Endothelial cell (in vitro differentiated cells): ENCODE measurements at regions not wholly inside any gene's neighbourhood (a gene's known extent, or its start where the extent isn't known, plus 50 kb on each side); places are given as distances from the start of the nearest gene placed in this dataset.
A peak's percentile ranks its signal among the peaks of the same experiment; 100 is the strongest.

Experiments
- DNase-seq: peaks from one replicate; pipeline ENCODE4 v3.0.0; 2021; ENCODE audit warnings: low spot score
- H3K27ac Mint-ChIP-seq: one replicate; pipeline ENCODE4 v1.8.0; 2021; ENCODE audit warnings: mixed read lengths, inconsistent platforms; ENCODE audit not compliant: unreplicated experiment
- H3K27me3 Mint-ChIP-seq: one replicate; pipeline ENCODE4 v1.8.0; 2021; ENCODE audit warnings: mild to moderate bottlenecking, moderate library complexity, mixed read lengths, inconsistent platforms; ENCODE audit not compliant: unreplicated experiment
- H3K36me3 Mint-ChIP-seq: one replicate; pipeline ENCODE4 v1.8.0; 2021; ENCODE audit warnings: mild to moderate bottlenecking, low read depth, mixed read lengths, inconsistent platforms; ENCODE audit not compliant: unreplicated experiment
- H3K4me1 Mint-ChIP-seq: one replicate; pipeline ENCODE4 v1.8.0; 2021; ENCODE audit warnings: mild to moderate bottlenecking, mixed read lengths, inconsistent platforms; ENCODE audit not compliant: unreplicated experiment
- H3K4me3 Mint-ChIP-seq: one replicate; pipeline ENCODE4 v1.8.0; 2021; ENCODE audit warnings: mild to moderate bottlenecking, mixed read lengths, inconsistent platforms; ENCODE audit not compliant: unreplicated experiment
- H3K9me3 Mint-ChIP-seq: one replicate; pipeline ENCODE4 v1.8.0; 2021; ENCODE audit warnings: mixed read lengths, inconsistent platforms; ENCODE audit not compliant: unreplicated experiment
- CTCF ChIP-seq: fragments of 200-600 bp; sonication (generic); IDR thresholded peaks from one replicate; pipeline ENCODE4 v1.5.0; 2021; ENCODE audit warnings: antibody characterized with exemption; ENCODE audit not compliant: unreplicated experiment

- TF ChIP-seq CTCF, result no peak
- peaks cover 19% of the 10 kb centered on the region for H3K36me3 Mint-ChIP-seq
- no peak for DNase-seq
- no peaks in the 10 kb centered on the region for H3K4me1 Mint-ChIP-seq
- peaks cover 8% of the 10 kb centered on the region for H3K27me3 Mint-ChIP-seq
- no peak overlapping the region for H3K4me3 Mint-ChIP-seq
- peaks cover 30% of the 10 kb centered on the region for H3K9me3 Mint-ChIP-seq
- no peak overlapping the region for H3K27ac Mint-ChIP-seq
These were observed 243.9 kb downstream of the GLRX3 start for GRCh38 chr10:130380056-130380455.

GRCh38 chr10:130382031-130382430, 245.8 kb downstream of the GLRX3 start:
- Mint-ChIP-seq H3K27me3 (peaks cover 5% of the 10 kb centered on the region), H3K4me3 (no peak overlapping the region), H3K4me1 (no peaks in the 10 kb centered on the region), H3K9me3 (peaks cover 37% of the 10 kb centered on the region), H3K36me3 (peaks cover 23% of the 10 kb centered on the region), H3K27ac (no peak overlapping the region)
- no peak for TF ChIP-seq CTCF
- no peak for DNase-seq

- Mint-ChIP-seq H3K27me3 (peaks cover 14% of the 10 kb centered on the region), H3K9me3 (peaks cover 71% of the 10 kb centered on the region), H3K36me3 (peaks cover 33% of the 10 kb centered on the region), H3K4me1 (no peaks in the 10 kb centered on the region), H3K4me3 (no peak overlapping the region), H3K27ac (no peak overlapping the region)
- DNase-seq, result no peak
- no peak for TF ChIP-seq CTCF
These were observed 251.9 kb downstream of the GLRX3 start for GRCh38 chr10:130387936-130388580.

GRCh38 chr10:130388746-130389145, 252.6 kb downstream of the GLRX3 start:
- no peak for TF ChIP-seq CTCF
- H3K9me3 Mint-ChIP-seq, result peaks cover 70% of the 10 kb centered on the region
- H3K27me3 Mint-ChIP-seq, result peaks cover 15% of the 10 kb centered on the region
- peaks cover 29% of the 10 kb centered on the region for H3K36me3 Mint-ChIP-seq
- no peak overlapping the region for H3K4me3 Mint-ChIP-seq
- DNase-seq, result no peak
- H3K4me1 Mint-ChIP-seq, result no peaks in the 10 kb centered on the region
- H3K27ac Mint-ChIP-seq, result no peak overlapping the region

- H3K4me1 Mint-ChIP-seq, result no peaks in the 10 kb centered on the region
- H3K27ac Mint-ChIP-seq, result no peak overlapping the region
- H3K9me3 Mint-ChIP-seq, result peaks cover 71% of the 10 kb centered on the region
- peaks cover 15% of the 10 kb centered on the region for H3K27me3 Mint-ChIP-seq
- no peak for DNase-seq
- H3K36me3 Mint-ChIP-seq, result peaks cover 21% of the 10 kb centered on the region
- H3K4me3 Mint-ChIP-seq, result peak overlapping the region; percentile 27
- TF ChIP-seq CTCF, result no peak
These were observed 253.7 kb downstream of the GLRX3 start for GRCh38 chr10:130389906-130390305.
